ENCODE measurements at regions not wholly inside any gene's neighbourhood (a gene's known extent, or its start where the extent isn't known, plus 50 kb on each side); places are given as distances from the start of the nearest gene placed in this dataset.

DNA sequence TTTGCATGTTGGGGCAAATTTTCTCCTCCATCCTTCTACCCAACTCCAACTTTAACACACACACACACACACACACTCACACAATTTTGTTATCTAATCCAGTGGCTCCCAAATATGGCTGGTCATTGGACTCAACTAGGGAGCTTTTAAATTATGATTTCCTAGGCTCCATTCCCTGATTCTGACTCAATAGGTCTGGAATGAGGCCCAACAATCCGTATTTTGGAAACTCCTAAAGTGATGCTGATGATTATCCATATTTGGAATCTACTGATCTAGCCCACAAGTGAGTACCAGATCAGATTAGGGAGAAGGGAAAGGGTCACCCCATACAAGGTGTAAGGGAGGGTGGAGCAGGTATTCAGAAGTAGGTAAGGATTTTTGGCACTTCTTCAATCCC lies 309.7 kb downstream of the TLE1 start:
- TF ChIP-seq, protein P1, sequence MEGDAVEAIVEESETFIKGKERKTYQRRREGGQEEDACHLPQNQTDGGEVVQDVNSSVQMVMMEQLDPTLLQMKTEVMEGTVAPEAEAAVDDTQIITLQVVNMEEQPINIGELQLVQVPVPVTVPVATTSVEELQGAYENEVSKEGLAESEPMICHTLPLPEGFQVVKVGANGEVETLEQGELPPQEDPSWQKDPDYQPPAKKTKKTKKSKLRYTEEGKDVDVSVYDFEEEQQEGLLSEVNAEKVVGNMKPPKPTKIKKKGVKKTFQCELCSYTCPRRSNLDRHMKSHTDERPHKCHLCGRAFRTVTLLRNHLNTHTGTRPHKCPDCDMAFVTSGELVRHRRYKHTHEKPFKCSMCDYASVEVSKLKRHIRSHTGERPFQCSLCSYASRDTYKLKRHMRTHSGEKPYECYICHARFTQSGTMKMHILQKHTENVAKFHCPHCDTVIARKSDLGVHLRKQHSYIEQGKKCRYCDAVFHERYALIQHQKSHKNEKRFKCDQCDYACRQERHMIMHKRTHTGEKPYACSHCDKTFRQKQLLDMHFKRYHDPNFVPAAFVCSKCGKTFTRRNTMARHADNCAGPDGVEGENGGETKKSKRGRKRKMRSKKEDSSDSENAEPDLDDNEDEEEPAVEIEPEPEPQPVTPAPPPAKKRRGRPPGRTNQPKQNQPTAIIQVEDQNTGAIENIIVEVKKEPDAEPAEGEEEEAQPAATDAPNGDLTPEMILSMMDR (IDR thresholded peaks at IDR 0.05; ENCODE audit: insufficient read depth, low read length, poor library complexity, severe bottlenecking), result no peak
- Histone ChIP-seq H3K27me3 (ENCODE audit: control insufficient read depth, insufficient read depth, low read length) (no peaks in the 10 kb centered on the region), H3K4me3 (ENCODE audit: low read depth, low read length) (no peak overlapping the region), H3K36me3 (ENCODE audit: control insufficient read depth, insufficient read depth, low read length) (no peaks in the 10 kb centered on the region)
- DNase-seq (ENCODE audit: low read depth), result no peak

DNA sequence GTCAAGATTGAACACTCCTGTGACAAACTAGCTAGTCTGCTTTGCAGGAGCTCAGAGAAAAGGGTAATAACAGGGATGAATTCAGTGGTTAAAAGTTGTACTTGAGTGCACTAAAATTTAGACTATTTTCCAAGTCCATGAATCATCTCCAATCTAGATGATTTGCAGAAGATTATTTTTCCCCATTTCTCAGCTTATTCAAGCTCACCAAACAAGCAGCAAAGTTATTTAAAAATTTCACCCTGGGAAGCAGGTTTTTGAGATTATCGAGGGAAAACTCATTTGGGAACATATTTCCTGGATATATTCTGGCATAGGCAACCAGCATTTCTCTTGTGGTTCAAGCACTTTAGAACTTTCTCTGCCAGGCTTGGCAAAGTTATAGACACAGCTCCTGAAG lies 311.4 kb downstream of the TLE1 start:
- Histone ChIP-seq H3K4me3 (ENCODE audit: low read depth, low read length) (no peak overlapping the region), H3K36me3 (ENCODE audit: control insufficient read depth, insufficient read depth, low read length) (no peaks in the 10 kb centered on the region), H3K27me3 (ENCODE audit: control insufficient read depth, insufficient read depth, low read length) (no peaks in the 10 kb centered on the region)
- DNase-seq (ENCODE audit: low read depth), result no peak
- TF ChIP-seq, protein P1 (IDR thresholded peaks at IDR 0.05; ENCODE audit: insufficient read depth, low read length, poor library complexity, severe bottlenecking), result no peak

DNA sequence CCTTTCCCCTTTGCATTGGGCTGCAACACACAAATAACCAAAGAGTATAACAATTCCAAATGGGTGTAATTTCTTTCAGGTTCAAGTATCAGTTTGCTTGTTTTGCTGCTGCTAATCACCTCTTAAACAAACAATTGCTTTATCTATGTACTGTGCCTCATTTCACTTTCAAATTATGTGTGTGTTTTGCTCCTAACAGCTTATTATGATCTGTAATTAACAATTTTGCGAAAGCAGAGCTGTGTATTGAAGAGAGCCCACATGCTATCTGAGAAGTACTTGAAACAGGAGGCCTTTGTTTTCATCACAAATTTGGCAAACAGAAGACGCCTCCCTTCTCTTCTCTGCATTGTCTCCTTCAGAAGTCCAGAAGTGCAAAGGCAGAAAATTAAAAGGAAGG lies 312.0 kb downstream of the TLE1 start:
- no peak for DNase-seq (ENCODE audit: low read depth)
- Histone ChIP-seq H3K27me3 (ENCODE audit: control insufficient read depth, insufficient read depth, low read length) (no peaks in the 10 kb centered on the region), H3K4me3 (ENCODE audit: low read depth, low read length) (no peak overlapping the region), H3K36me3 (ENCODE audit: control insufficient read depth, insufficient read depth, low read length) (no peaks in the 10 kb centered on the region)
- TF ChIP-seq, protein P1 (IDR thresholded peaks at IDR 0.05; ENCODE audit: insufficient read depth, low read length, poor library complexity, severe bottlenecking), result no peak

DNA sequence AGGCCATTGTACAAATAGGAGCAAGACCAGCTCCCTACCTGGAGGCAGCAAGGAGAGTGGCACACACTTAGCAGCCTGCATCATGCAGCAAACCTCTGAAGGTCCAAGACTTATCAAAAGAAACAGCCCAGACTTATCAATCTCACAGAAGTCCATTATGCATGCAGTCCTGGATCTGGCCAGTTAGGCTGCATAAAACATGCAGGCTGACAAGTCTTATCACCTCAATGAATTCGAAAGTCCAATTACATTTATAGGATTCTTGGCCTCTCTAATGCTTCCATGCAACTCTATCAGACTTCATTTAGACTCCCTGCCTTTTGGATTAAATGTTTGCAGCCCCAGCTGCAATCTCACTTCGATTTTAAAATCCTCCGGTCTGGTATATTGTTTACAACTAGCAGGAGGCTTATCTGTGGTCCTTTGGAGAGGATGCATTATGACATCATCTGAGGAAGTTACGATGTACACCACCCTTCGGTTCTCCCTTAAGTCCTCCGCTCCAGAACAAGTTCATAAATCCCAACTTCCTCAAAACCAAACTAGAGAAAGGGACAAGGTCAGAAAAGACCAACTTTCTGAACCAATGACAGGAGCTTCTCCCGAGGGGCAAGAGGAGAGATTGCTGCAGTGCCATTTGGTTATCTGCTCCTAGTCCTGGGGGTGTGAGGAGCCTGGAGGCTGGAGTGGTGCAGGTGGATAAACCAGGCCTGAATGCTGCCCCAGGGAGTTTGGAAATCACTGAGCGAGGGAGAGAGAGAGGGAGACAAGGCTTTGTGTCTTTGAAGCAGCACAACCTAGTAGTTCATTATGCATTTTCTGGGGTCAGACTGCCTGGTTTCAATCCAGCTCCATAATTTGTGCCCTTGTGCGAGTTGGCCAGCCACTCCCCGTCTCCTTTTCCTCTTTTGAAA lies 313.9 kb downstream of the TLE1 start:
- TF ChIP-seq, protein P1 (IDR thresholded peaks at IDR 0.05; ENCODE audit: insufficient read depth, low read length, poor library complexity, severe bottlenecking), result no peak
- no peak for DNase-seq (ENCODE audit: low read depth)
- H3K36me3 ChIP-seq (ENCODE audit: control insufficient read depth, insufficient read depth, low read length), result no peaks in the 10 kb centered on the region
- no peaks in the 10 kb centered on the region for H3K27me3 ChIP-seq (ENCODE audit: control insufficient read depth, insufficient read depth, low read length)
- no peak overlapping the region for H3K4me3 ChIP-seq (ENCODE audit: low read depth, low read length)

DNA sequence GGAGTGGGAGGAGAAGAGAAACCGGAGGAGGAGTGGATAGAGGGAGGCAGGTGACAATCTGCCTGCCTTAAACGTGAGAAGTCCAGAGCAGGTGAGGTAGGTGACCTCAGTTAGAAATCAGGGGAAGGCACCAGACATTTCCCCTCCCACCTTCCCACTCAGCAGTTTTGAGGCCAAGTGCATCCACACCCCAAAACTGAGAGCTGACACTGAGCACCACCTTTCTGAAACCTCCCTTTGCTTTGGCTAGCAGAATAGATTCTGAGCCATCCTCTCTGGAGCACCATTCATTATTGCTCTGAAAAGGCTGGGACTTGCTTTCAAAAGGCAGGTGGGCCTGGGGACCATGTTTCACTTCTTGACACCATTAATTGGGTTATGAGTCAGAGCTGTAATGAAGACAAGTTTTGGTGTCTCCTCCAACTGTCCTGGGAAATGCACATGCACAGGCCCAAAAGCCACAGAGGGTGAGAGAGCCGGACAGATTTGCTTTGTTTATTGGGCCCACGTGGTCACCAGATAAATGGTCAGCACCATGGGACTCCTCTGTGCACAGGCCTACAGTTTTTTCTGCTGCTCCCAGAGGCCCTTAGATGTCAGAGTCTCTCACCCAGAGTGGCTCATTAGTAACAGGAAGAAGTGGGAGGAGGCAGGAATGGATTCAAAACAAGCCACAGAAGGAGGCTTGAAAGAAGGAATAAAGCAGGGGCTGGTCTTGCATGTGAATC lies 314.7 kb downstream of the TLE1 start:
- TF ChIP-seq, protein P1 (IDR thresholded peaks at IDR 0.05; ENCODE audit: insufficient read depth, low read length, poor library complexity, severe bottlenecking), result no peak
- no peaks in the 10 kb centered on the region for H3K27me3 ChIP-seq (ENCODE audit: control insufficient read depth, insufficient read depth, low read length)
- no peak overlapping the region for H3K4me3 ChIP-seq (ENCODE audit: low read depth, low read length)
- no peak for DNase-seq (ENCODE audit: low read depth)
- no peaks in the 10 kb centered on the region for H3K36me3 ChIP-seq (ENCODE audit: control insufficient read depth, insufficient read depth, low read length)

Measured in kidney epithelial cell (primary cell).